Astrocyte (in vitro differentiated cells and primary cell): ENCODE measurements at regions not wholly inside any gene's neighbourhood (a gene's known extent, or its start where the extent isn't known, plus 50 kb on each side); places are given as distances from the start of the nearest gene placed in this dataset.

Experiments used
- CTCF ChIP-seq: IDR thresholded peaks from 2 replicates; pipeline ENCODE4 v1.5.1; 2011; ENCODE audit warnings: low read depth, mild to moderate bottlenecking, inconsistent platforms, low read length, moderate library complexity; ENCODE audit not compliant: insufficient read depth
- EZH2 ChIP-seq: IDR thresholded peaks from 2 replicates; pipeline ENCODE4 v1.6.1; 2012; ENCODE audit warnings: mild to moderate bottlenecking, low read length, inconsistent platforms; ENCODE audit not compliant: insufficient read depth

GRCh38 chr15:66924889-66925288 lies 140.5 kb upstream of the SMAD3 start:
- no peak for TF ChIP-seq EZH2
- no peak for TF ChIP-seq CTCF
